B cell (primary cell): ENCODE measurements at regions not wholly inside any gene's neighbourhood (a gene's known extent, or its start where the extent isn't known, plus 50 kb on each side); places are given as distances from the start of the nearest gene placed in this dataset.

Source experiments
- ATAC-seq: fragments of 200-7000 bp; cut with Tn5 transposase; one replicate; pipeline ENCODE4 v1.10.0; 2021; ENCODE audit warnings: low read depth, mild to moderate bottlenecking, moderate number of reproducible peaks, moderate library complexity
- CTCF ChIA-PET: fragments of 350-600 bp; sonication (Branson Sonifier 250); formaldehyde crosslinking; loops from one replicate; lab custom pipeline; 2021; ENCODE audit warnings: antibody characterized with exemption, inconsistent platforms; lab: Charles Lee
- POLR2A ChIA-PET: fragments of 350-600 bp; sonication (Branson Sonifier 250); formaldehyde crosslinking; loops from one replicate; lab custom pipeline; 2021; ENCODE audit warnings: antibody characterized with exemption; lab: Charles Lee
- DNase-seq: peaks from one replicate; pipeline ENCODE4 v3.0.0; 2013
- H2AFZ ChIP-seq: 2 replicates; pipeline ENCODE4 v1.6.1; 2012; ENCODE audit warnings: mild to moderate bottlenecking, low read depth, low read length; ENCODE audit not compliant: insufficient read depth, poor library complexity, severe bottlenecking
- H3K27ac ChIP-seq, 2 donors: 1 replicate in 1 of 2; 2 replicates in 1 of 2; pipeline ENCODE4 v1.5.1; 2012 to 2013; ENCODE audit warnings: low read length in 2 of 2, mild to moderate bottlenecking in 2 of 2, moderate library complexity in 1 of 2
- H3K27me3 ChIP-seq, 4 experiments: fragments of 200-600 bp in 1 of 4; sonication (generic) in 1 of 4; replicated peaks in 1 of 4; 1 replicate in 2 of 4; 2 replicates in 2 of 4; pipeline versions ENCODE4 v1.6.1 to v1.7.0; 2013 to 2016; ENCODE audit warnings: low read length in 3 of 4, mild to moderate bottlenecking in 2 of 4, mixed read lengths in 1 of 4, moderate library complexity in 1 of 4; ENCODE audit not compliant: insufficient read depth in 4 of 4, control insufficient read depth in 3 of 4; ENCODE audit errors: control extremely low read depth in 1 of 4
- H3K36me3 ChIP-seq, 2 experiments: replicated peaks in 1 of 2; 1 replicate in 1 of 2; 2 replicates in 1 of 2; pipeline versions ENCODE4 v1.6.1 to v1.7.1; 2013; ENCODE audit warnings: low read length in 1 of 2; ENCODE audit not compliant: insufficient read depth in 2 of 2, control insufficient read depth in 1 of 2; ENCODE audit errors: control extremely low read depth in 1 of 2, extremely low read depth in 1 of 2
- H3K4me1 ChIP-seq, 2 donors: fragments of 200-600 bp in 1 of 2; sonication (generic) in 1 of 2; 1 replicate in 1 of 2; 2 replicates in 1 of 2; pipeline versions ENCODE4 v1.5.1 to v1.6.1; 2013 to 2017; ENCODE audit warnings: low read length in 2 of 2; ENCODE audit not compliant: control insufficient read depth in 2 of 2, insufficient read depth in 2 of 2
- H3K4me2 ChIP-seq: replicated peaks from 2 replicates; pipeline ENCODE3; 2012; ENCODE audit warnings: mild to moderate bottlenecking, low read depth, low read length; ENCODE audit not compliant: poor library complexity, severe bottlenecking
- H3K4me3 ChIP-seq, 5 experiments: fragments of 200-600 bp in 1 of 5; sonication (generic) in 1 of 5; 1 replicate in 3 of 5; 2 replicates in 2 of 5; pipeline versions ENCODE4 v1.5.1 to v1.7.0; 2011 to 2016; ENCODE audit warnings: low read length in 4 of 5, mild to moderate bottlenecking in 4 of 5, low read depth in 2 of 5, control low read depth in 1 of 5, moderate library complexity in 1 of 5; ENCODE audit not compliant: insufficient read depth in 1 of 5; ENCODE audit errors: control extremely low read depth in 1 of 5, extremely low read depth in 1 of 5
- H3K79me2 ChIP-seq: fragments of 200-600 bp; sonication (generic); one replicate; pipeline ENCODE4 v1.6.0; 2016; ENCODE audit warnings: low read length; ENCODE audit not compliant: control insufficient read depth, insufficient read depth
- H3K9ac ChIP-seq: fragments of 200-600 bp; sonication (generic); 2 replicates; pipeline ENCODE4 v1.6.1; 2017; ENCODE audit warnings: mild to moderate bottlenecking, low read length, moderate library complexity
- H3K9me3 ChIP-seq, 3 donors: one replicate each; pipeline versions ENCODE4 v1.6.1 to v1.7.1; 2013; ENCODE audit warnings: low read length in 2 of 3; ENCODE audit not compliant: control insufficient read depth in 2 of 3, insufficient read depth in 1 of 3; ENCODE audit errors: control extremely low read depth in 1 of 3
- H4K20me1 ChIP-seq: 2 replicates; pipeline ENCODE4 v1.6.0; 2012; ENCODE audit warnings: mild to moderate bottlenecking, low read length; ENCODE audit not compliant: insufficient read depth, control insufficient read depth, poor library complexity, severe bottlenecking
- H3K27ac Mint-ChIP-seq: one replicate; pipeline ENCODE4 v1.8.0; 2021; ENCODE audit warnings: mixed read lengths
- H3K27me3 Mint-ChIP-seq: one replicate; pipeline ENCODE4 v1.8.0; 2021; ENCODE audit warnings: mixed read lengths
- H3K4me1 Mint-ChIP-seq: one replicate; pipeline ENCODE4 v1.8.0; 2021; ENCODE audit warnings: mixed read lengths
- H3K4me3 Mint-ChIP-seq: one replicate; pipeline ENCODE4 v1.8.0; 2021; ENCODE audit warnings: mixed read lengths
- H3K9me3 Mint-ChIP-seq: one replicate; pipeline ENCODE4 v1.8.0; 2022; ENCODE audit warnings: mixed read lengths; ENCODE audit not compliant: insufficient read depth
- CTCF ChIP-seq: fragments of 200-600 bp; IDR thresholded peaks from one replicate; pipeline ENCODE4 v1.8.0; 2022; ENCODE audit warnings: antibody characterized with exemption, mild to moderate bottlenecking
- EZH2 ChIP-seq: IDR thresholded peaks from 2 replicates; pipeline ENCODE4 v1.6.1; 2012; ENCODE audit warnings: borderline replicate concordance, low read depth, mild to moderate bottlenecking, moderate library complexity, low read length; ENCODE audit not compliant: insufficient read depth, poor library complexity, severe bottlenecking
- WGBS: methylation state at CpG from one replicate; pipeline ENCODE4 v1.1.5; 2013; ENCODE audit warnings: missing lambda C conversion rate; ENCODE audit not compliant: insufficient coverage; 5-methylcytosine and 5-hydroxymethylcytosine counted together
- intact Hi-C: fragments of 100-400 bp; cut with micrococcal nuclease; formaldehyde crosslinking; loops from one replicate; pipeline ENCODE4 v1.10.0; 2022

GRCh38 chr6:77286541-77286940 lies 176.8 kb downstream of the HTR1B start:
- no peak overlapping the region for H3K27ac ChIP-seq
- H3K9ac ChIP-seq = no peak overlapping the region
- ChIA-PET CTCF (no interaction called here), POLR2A (no interaction called here)
- Mint-ChIP-seq H3K4me3 (no peak overlapping the region), H3K9me3 (no peaks in the 10 kb centered on the region), H3K4me1 (no peaks in the 10 kb centered on the region), H3K27me3 (no peaks in the 10 kb centered on the region), H3K27ac (no peak overlapping the region)
- no CpG with 5 or more reads among the region's 3 CpGs for WGBS
- H3K4me1 ChIP-seq = no peaks in the 10 kb centered on the region
- ATAC-seq (no peak), DNase-seq (no peak)
- H3K36me3 ChIP-seq = no peaks in the 10 kb centered on the region
- TF ChIP-seq CTCF (no peak), EZH2 (no peak)
- no peak overlapping the region for H3K4me2 ChIP-seq
- H4K20me1 ChIP-seq = no peaks in the 10 kb centered on the region
- H3K27me3 ChIP-seq = no peaks in the 10 kb centered on the region
- H2AFZ ChIP-seq = no peak overlapping the region
- H3K79me2 ChIP-seq = no peaks in the 10 kb centered on the region
- H3K9me3 ChIP-seq = peaks cover 0 to 6% (median 0%) of the 10 kb centered on the region in 3 donors
- intact Hi-C loops = no loop called here
- no peak overlapping the region for H3K4me3 ChIP-seq

DNA sequence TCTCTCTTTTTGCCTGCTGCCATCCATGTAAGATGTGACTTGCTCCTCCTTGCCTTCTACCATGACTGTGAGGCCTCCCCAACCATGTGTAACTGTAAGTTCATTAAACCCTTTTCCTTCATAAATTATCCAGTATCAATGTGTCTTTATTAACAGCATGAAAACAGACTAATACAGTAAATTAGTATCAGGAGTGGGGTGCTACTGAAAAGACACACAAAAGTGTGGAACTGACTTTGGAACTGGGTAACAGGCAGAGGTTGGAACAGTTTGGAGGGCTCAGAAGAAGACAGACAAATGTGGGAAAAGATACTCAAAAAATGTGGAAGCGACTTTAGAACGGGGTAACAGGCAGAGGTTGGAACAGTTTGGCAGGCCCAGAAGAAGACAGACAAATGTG lies 189.4 kb downstream of the HTR1B start:
- H3K4me1 Mint-ChIP-seq = no peaks in the 10 kb centered on the region

More for the DNA sequence above, 189.4 kb downstream of the HTR1B start:
- H3K4me3 ChIP-seq = no peak overlapping the region
- POLR2A ChIA-PET = no interaction called here
- ATAC-seq = no peak
- H3K9ac ChIP-seq = no peak overlapping the region
- Mint-ChIP-seq H3K27ac (no peak overlapping the region), H3K27me3 (no peaks in the 10 kb centered on the region), H3K9me3 (no peaks in the 10 kb centered on the region), H3K4me3 (no peak overlapping the region)
- WGBS = 61% methylated on average over 2 of the region's 2 CpGs
- no peak for TF ChIP-seq EZH2
- TF ChIP-seq CTCF = no peak
- no peaks in the 10 kb centered on the region for H3K79me2 ChIP-seq
- no peaks in the 10 kb centered on the region for H3K36me3 ChIP-seq
- CTCF ChIA-PET = no interaction called here
- no peaks in the 10 kb centered on the region for H3K27me3 ChIP-seq
- H3K27ac ChIP-seq = no peak overlapping the region
- no peaks in the 10 kb centered on the region for H4K20me1 ChIP-seq
- H2AFZ ChIP-seq = no peak overlapping the region
- DNase-seq = no peak
- intact Hi-C loops = no loop called here
- peaks cover 0 to 10% (median 8%) of the 10 kb centered on the region in 3 donors for H3K9me3 ChIP-seq
- H3K4me1 ChIP-seq = no peaks in the 10 kb centered on the region
- H3K4me2 ChIP-seq = no peak overlapping the region
